Mesenchymal stem cell (in vitro differentiated cells and primary cell): ENCODE measurements at regions not wholly inside any gene's neighbourhood (a gene's known extent, or its start where the extent isn't known, plus 50 kb on each side); places are given as distances from the start of the nearest gene placed in this dataset.

Experiments used
- DNase-seq: peaks from one replicate; pipeline ENCODE4 v3.0.0-alpha.2; 2013
- H2AFZ ChIP-seq: one replicate; pipeline ENCODE4 v1.6.1; 2013; ENCODE audit warnings: low read depth, mild to moderate bottlenecking, control low read depth, inconsistent platforms, low read length, moderate library complexity
- H2AK5ac ChIP-seq: 2 replicates; pipeline ENCODE4 v1.6.1; 2013; ENCODE audit warnings: low read length, moderate library complexity, mild to moderate bottlenecking, inconsistent platforms; ENCODE audit not compliant: severe bottlenecking
- H2BK120ac ChIP-seq: one replicate; pipeline ENCODE4 v1.6.1; 2013; ENCODE audit warnings: low read depth, mild to moderate bottlenecking, inconsistent platforms, low read length, moderate library complexity
- H2BK12ac ChIP-seq, 2 experiments: one replicate each; pipeline ENCODE4 v1.6.1; 2013; ENCODE audit warnings: inconsistent platforms in 2 of 2, low read length in 2 of 2, mild to moderate bottlenecking in 2 of 2, moderate library complexity in 2 of 2, control low read depth in 1 of 2
- H2BK15ac ChIP-seq: one replicate; pipeline ENCODE4 v1.6.1; 2013; ENCODE audit warnings: mild to moderate bottlenecking, low read depth, inconsistent platforms; ENCODE audit not compliant: poor library complexity, severe bottlenecking
- H2BK5ac ChIP-seq: 2 replicates; pipeline ENCODE4 v1.6.1; 2013; ENCODE audit warnings: low read depth, mild to moderate bottlenecking, low read length, control low read depth, inconsistent platforms; ENCODE audit not compliant: poor library complexity, severe bottlenecking
- H3K14ac ChIP-seq, 2 experiments: one replicate each; pipeline ENCODE4 v1.6.1; 2013; ENCODE audit warnings: inconsistent platforms in 2 of 2, low read length in 2 of 2, control low read depth in 1 of 2, mild to moderate bottlenecking in 1 of 2, moderate library complexity in 1 of 2
- H3K18ac ChIP-seq, 2 experiments: one replicate each; pipeline ENCODE4 v1.6.1; 2013; ENCODE audit warnings: inconsistent platforms in 2 of 2, low read length in 2 of 2, control low read depth in 1 of 2, low read depth in 1 of 2, mild to moderate bottlenecking in 1 of 2
- H3K23ac ChIP-seq, 2 experiments: one replicate each; pipeline ENCODE4 v1.6.1; 2013; ENCODE audit warnings: inconsistent platforms in 2 of 2, low read length in 2 of 2, mild to moderate bottlenecking in 2 of 2, moderate library complexity in 2 of 2, control low read depth in 1 of 2
- H3K27ac ChIP-seq: 2 replicates; pipeline ENCODE4 v1.5.1; 2013; ENCODE audit warnings: mild to moderate bottlenecking, moderate library complexity, low read length, control low read depth, inconsistent platforms; ENCODE audit not compliant: poor library complexity, severe bottlenecking
- H3K27me3 ChIP-seq, 2 experiments: 2 replicates each; pipeline versions ENCODE4 v1.6.1 to v1.7.0; 2013; ENCODE audit warnings: low read length in 2 of 2, mild to moderate bottlenecking in 2 of 2, moderate library complexity in 2 of 2, control low read depth in 1 of 2, inconsistent platforms in 1 of 2; ENCODE audit not compliant: control insufficient read depth in 1 of 2, insufficient read depth in 1 of 2
- H3K36me3 ChIP-seq, 2 experiments: 2 replicates each; pipeline versions ENCODE4 v1.6.1 to v1.7.0; 2013; ENCODE audit warnings: low read length in 2 of 2, control low read depth in 1 of 2, inconsistent platforms in 1 of 2, low read depth in 1 of 2, mild to moderate bottlenecking in 1 of 2; ENCODE audit not compliant: insufficient read depth in 2 of 2, control insufficient read depth in 1 of 2
- H3K4ac ChIP-seq, 2 experiments: one replicate each; pipeline ENCODE4 v1.6.1; 2013; ENCODE audit warnings: inconsistent platforms in 2 of 2, low read length in 2 of 2, mild to moderate bottlenecking in 2 of 2, moderate library complexity in 2 of 2, control low read depth in 1 of 2, low read depth in 1 of 2
- H3K4me1 ChIP-seq: 2 replicates; pipeline ENCODE4 v1.6.1; 2013; ENCODE audit warnings: low read depth, low read length, control low read depth; ENCODE audit not compliant: control insufficient read depth, insufficient read depth
- H3K4me2 ChIP-seq: 2 replicates; pipeline ENCODE4 v1.6.1; 2013; ENCODE audit warnings: low read length, mild to moderate bottlenecking, inconsistent platforms; ENCODE audit not compliant: poor library complexity, severe bottlenecking
- H3K4me3 ChIP-seq, 2 experiments: 2 replicates each; pipeline versions ENCODE4 v1.5.1 to v1.7.0; 2013; ENCODE audit warnings: low read length in 2 of 2, mild to moderate bottlenecking in 2 of 2, control low read depth in 1 of 2, low read depth in 1 of 2; ENCODE audit not compliant: insufficient read depth in 1 of 2
- H3K79me1 ChIP-seq: replicated peaks from 2 replicates; pipeline ENCODE4 v1.6.1; 2013; ENCODE audit warnings: mild to moderate bottlenecking, control low read depth, low read length, inconsistent platforms; ENCODE audit not compliant: poor library complexity, severe bottlenecking
- H3K9ac ChIP-seq: 2 replicates; pipeline ENCODE4 v1.7.0; 2013; ENCODE audit warnings: mild to moderate bottlenecking, low read length, moderate library complexity
- H3K9me3 ChIP-seq: 2 replicates; pipeline ENCODE4 v1.7.0; 2013; ENCODE audit warnings: mild to moderate bottlenecking, low read length; ENCODE audit not compliant: control insufficient read depth
- H4K8ac ChIP-seq: one replicate; pipeline ENCODE4 v1.6.1; 2013; ENCODE audit warnings: inconsistent platforms, mild to moderate bottlenecking, low read length, moderate library complexity
- H4K91ac ChIP-seq: one replicate; pipeline ENCODE4 v1.6.1; 2013; ENCODE audit warnings: mild to moderate bottlenecking, low read length, inconsistent platforms
- WGBS: methylation state at CpG from one replicate; pipeline ENCODE4 v1.1.7; 2013; ENCODE audit warnings: mixed read lengths; 5-methylcytosine and 5-hydroxymethylcytosine counted together

DNA sequence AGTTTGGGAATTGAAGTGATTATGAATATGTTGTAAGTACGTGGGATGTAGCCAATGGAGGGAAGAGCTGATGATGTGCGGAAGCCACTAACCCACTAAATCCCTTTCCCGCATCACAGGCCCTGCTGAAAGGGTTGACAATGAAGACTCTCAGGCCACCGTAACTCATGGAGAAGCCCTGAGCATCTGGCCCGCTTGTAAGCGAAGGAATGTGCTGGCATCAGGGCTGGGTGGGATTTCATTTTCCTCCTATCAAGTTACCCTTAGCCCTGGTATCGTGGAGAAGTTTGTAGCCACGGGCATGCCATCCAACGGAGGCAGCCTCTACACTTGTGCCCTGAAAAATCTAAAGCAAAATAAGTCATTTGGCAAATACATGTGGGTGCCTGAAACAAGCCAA is 355.0 kb downstream of the CDH26 start:
- no peak overlapping the region for H3K14ac ChIP-seq
- H3K23ac ChIP-seq, result no peak overlapping the region
- no peak overlapping the region for H3K4me2 ChIP-seq
- H2BK12ac ChIP-seq, result no peak overlapping the region
- H2BK120ac ChIP-seq, result no peak overlapping the region
- no peaks in the 10 kb centered on the region for H3K79me1 ChIP-seq
- no peak for DNase-seq
- no peaks in the 10 kb centered on the region for H3K27me3 ChIP-seq
- H2BK5ac ChIP-seq, result no peak overlapping the region
- WGBS, result 77% methylated on average over 7 of the region's 9 CpGs
- no peak overlapping the region for H3K4me3 ChIP-seq
- no peak overlapping the region for H3K4ac ChIP-seq
- no peaks in the 10 kb centered on the region for H3K36me3 ChIP-seq
- no peaks in the 10 kb centered on the region for H3K9me3 ChIP-seq
- H3K4me1 ChIP-seq, result no peaks in the 10 kb centered on the region
- no peak overlapping the region for H3K9ac ChIP-seq
- no peak overlapping the region for H3K27ac ChIP-seq
- no peak overlapping the region for H2BK15ac ChIP-seq
- no peak overlapping the region for H2AK5ac ChIP-seq
- H3K18ac ChIP-seq, result no peak overlapping the region
- H4K8ac ChIP-seq, result no peak overlapping the region
- no peak overlapping the region for H4K91ac ChIP-seq
- no peak overlapping the region for H2AFZ ChIP-seq

DNA sequence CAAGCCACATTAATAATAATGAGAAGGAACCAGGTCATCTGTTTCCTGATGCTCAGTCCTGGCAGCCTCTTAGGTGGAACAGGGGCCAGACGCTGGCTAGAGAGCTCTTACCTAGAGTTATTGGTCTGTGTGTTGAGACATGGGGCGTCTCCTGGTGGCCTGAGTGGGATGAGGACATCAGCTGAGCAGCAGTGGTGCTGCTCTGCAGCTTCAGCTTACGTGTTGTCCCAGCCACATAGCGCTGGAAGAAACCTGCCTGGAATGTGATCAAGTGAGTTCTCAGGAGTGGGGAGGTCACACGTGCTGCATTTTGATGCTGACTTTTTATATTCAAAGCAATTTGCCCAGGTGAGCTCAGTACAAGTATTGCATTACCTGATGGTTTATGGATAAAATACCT is 355.4 kb downstream of the CDH26 start:
- Histone ChIP-seq H3K36me3 (no peaks in the 10 kb centered on the region), H3K4me3 (no peak overlapping the region), H2BK5ac (no peak overlapping the region), H3K27me3 (no peaks in the 10 kb centered on the region), H2BK12ac (no peak overlapping the region), H3K14ac (no peak overlapping the region), H3K27ac (no peak overlapping the region), H3K4me1 (no peaks in the 10 kb centered on the region), H3K9me3 (no peaks in the 10 kb centered on the region), H2AFZ (no peak overlapping the region), H3K4ac (no peak overlapping the region), H4K8ac (no peak overlapping the region), H3K23ac (no peak overlapping the region), H3K4me2 (no peak overlapping the region), H3K79me1 (no peaks in the 10 kb centered on the region), H2BK120ac (no peak overlapping the region), H3K18ac (no peak overlapping the region), H2BK15ac (no peak overlapping the region), H4K91ac (no peak overlapping the region), H3K9ac (no peak overlapping the region), H2AK5ac (no peak overlapping the region)
- WGBS, result 55% methylated on average over 5 of the region's 5 CpGs
- DNase-seq, result no peak

DNA sequence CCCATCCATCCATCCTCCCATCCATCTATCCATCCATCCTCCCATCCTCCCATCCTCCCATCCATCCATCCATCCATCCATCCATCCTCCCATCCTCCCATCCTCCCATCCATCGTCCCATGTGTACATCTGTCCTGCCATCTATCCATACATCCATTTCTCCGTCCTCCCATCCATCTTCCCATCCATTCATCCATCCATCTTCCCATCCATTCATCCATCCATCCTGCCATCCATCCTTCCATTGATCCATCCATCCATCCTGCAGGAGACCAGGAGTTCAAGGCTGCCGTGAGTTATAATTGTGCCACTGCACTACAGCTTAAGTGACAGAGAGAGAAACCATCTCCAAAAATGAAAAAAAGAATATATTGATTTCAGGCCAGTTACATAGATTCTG is 356.5 kb downstream of the CDH26 start:
- 60% methylated on average over 3 of the region's 3 CpGs for WGBS
- H2BK120ac ChIP-seq, result no peak overlapping the region

DNA sequence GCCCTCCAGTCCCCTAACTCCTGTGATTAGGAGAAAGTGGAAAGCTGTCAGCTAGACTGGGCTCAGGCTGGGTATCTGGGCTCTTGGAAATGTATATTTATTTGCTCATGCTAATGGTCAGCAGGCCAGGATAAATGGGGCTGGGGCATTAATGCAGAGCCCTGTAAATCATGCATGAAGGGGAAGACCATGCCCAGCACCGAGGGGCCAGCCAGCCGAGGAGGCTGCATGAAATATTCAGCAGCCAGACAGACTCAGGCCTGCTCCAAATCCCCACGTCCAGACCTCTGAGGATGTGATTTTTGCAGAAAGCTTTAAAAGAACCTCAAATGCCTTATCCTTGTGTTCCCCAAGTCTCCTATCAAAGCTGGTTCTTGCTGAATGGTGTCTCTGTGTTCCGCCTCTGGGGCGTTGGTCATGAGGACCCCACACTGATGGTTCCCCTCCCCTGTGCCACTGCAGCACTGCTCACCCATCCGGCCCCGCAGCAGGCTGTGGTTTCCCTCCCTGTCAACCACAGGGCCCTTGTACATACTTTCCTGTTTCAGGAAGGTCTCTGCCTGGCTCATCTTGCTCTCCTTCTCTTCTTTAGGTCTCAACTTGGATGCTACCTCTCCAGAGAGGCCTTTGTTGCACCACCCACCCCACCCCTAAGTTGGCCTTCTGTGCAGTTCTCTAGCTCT is 358.4 kb downstream of the CDH26 start:
- WGBS, result 65% methylated on average over 7 of the region's 7 CpGs

More for the DNA sequence above, 356.5 kb downstream of the CDH26 start:
- no peak overlapping the region for H3K27ac ChIP-seq
- no peak for DNase-seq
- H2AFZ ChIP-seq, result no peak overlapping the region
- no peak overlapping the region for H2BK15ac ChIP-seq
- H4K8ac ChIP-seq, result no peak overlapping the region
- H3K9me3 ChIP-seq, result no peaks in the 10 kb centered on the region
- no peak overlapping the region for H2BK5ac ChIP-seq
- no peak overlapping the region for H3K18ac ChIP-seq
- no peak overlapping the region for H3K14ac ChIP-seq
- H2BK12ac ChIP-seq, result no peak overlapping the region
- no peak overlapping the region for H4K91ac ChIP-seq
- no peak overlapping the region for H3K4me3 ChIP-seq
- no peaks in the 10 kb centered on the region for H3K36me3 ChIP-seq
- no peak overlapping the region for H3K4me2 ChIP-seq
- no peak overlapping the region for H3K9ac ChIP-seq
- H3K4ac ChIP-seq, result no peak overlapping the region
- H3K27me3 ChIP-seq, result no peaks in the 10 kb centered on the region
- no peaks in the 10 kb centered on the region for H3K79me1 ChIP-seq
- no peak overlapping the region for H3K23ac ChIP-seq
- H2AK5ac ChIP-seq, result no peak overlapping the region
- H3K4me1 ChIP-seq, result no peaks in the 10 kb centered on the region

More for the DNA sequence above, 358.4 kb downstream of the CDH26 start:
- Histone ChIP-seq H3K4me2 (no peak overlapping the region), H3K9me3 (no peaks in the 10 kb centered on the region), H3K4ac (no peak overlapping the region), H2BK15ac (no peak overlapping the region), H3K36me3 (no peaks in the 10 kb centered on the region), H3K4me1 (no peaks in the 10 kb centered on the region), H3K27me3 (no peaks in the 10 kb centered on the region), H4K91ac (no peak overlapping the region), H2AK5ac (no peak overlapping the region), H3K23ac (no peak overlapping the region), H3K18ac (no peak overlapping the region), H3K14ac (no peak overlapping the region), H4K8ac (no peak overlapping the region), H2BK5ac (no peak overlapping the region), H2AFZ (no peak overlapping the region), H3K79me1 (no peaks in the 10 kb centered on the region), H3K27ac (no peak overlapping the region), H2BK120ac (no peak overlapping the region), H3K9ac (no peak overlapping the region), H2BK12ac (no peak overlapping the region), H3K4me3 (no peak overlapping the region)
- no peak for DNase-seq
